HG03558 (cell line): ENCODE measurements at regions not wholly inside any gene's neighbourhood (a gene's known extent, or its start where the extent isn't known, plus 50 kb on each side); places are given as distances from the start of the nearest gene placed in this dataset.
A peak's percentile ranks its signal among the peaks of the same experiment; 100 is the strongest.

Source experiments
- ATAC-seq: cut with Tn5 transposase; IDR thresholded peaks from one replicate; pipeline ENCODE4 v1.9.1; 2021; ENCODE audit warnings: moderate number of reproducible peaks; ENCODE audit not compliant: unreplicated experiment; ENCODE audit errors: extremely low read depth

- no peak for ATAC-seq
These were observed 117.9 kb upstream of the OSR1 start for GRCh38 chr2:19476327-19476726.

- ATAC-seq: peak; percentile 94
These were observed 115.7 kb upstream of the OSR1 start for GRCh38 chr2:19474128-19474527.

GRCh38 chr2:19473350-19473749 is 114.9 kb upstream of the OSR1 start:
- ATAC-seq: no peak

- ATAC-seq: no peak
These were observed 114.1 kb upstream of the OSR1 start for GRCh38 chr2:19472391-19472978.

- ATAC-seq: no peak
These were observed 113.1 kb upstream of the OSR1 start for GRCh38 chr2:19471491-19471890.

DNA sequence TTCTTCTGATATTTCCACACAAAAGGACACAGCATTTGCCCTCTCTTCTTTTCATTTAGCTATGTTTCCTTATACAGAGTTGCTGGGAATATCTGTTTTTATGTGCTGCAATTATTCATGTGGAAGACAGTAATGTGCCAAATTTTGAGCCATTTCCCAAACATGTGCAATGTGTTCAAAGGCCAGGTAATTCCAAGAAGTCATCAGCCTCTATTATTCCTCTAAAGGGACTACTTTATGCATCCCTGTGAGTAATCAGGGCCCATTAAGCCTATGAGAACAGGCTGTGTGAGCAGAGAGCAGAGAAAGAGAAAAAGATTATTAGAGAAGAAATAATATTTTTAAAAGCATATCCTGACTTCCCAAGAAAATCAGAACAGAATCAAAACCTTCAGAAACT is 107.6 kb upstream of the OSR1 start:
- ATAC-seq: no peak

DNA sequence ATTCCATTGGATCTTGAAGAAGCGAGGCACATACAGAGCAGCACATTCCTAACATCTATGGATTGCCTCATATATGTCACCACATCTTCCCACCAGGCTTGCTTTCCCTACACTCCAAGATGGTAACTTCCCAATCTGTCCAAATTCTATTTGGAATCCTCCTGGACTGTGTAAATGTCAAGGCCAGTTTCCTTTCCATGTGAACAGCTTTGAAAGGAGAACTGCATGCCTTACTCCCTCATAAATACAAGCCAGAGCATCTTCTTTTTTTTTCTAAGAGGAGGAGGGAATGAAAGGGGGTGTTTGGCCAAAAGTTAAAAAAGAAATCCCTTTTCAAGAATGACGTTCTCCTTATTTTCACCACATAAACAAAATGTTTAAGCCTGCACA is 103.8 kb upstream of the OSR1 start:
- ATAC-seq: no peak

- ATAC-seq: no peak
These were observed 103.3 kb upstream of the OSR1 start for GRCh38 chr2:19461504-19462255.

GRCh38 chr2:19460761-19461160 is 102.3 kb upstream of the OSR1 start:
- ATAC-seq: no peak

- ATAC-seq: no peak
These were observed 100.1 kb upstream of the OSR1 start for GRCh38 chr2:19458427-19459003.

GRCh38 chr2:19457809-19458208 is 99.4 kb upstream of the OSR1 start:
- no peak for ATAC-seq

GRCh38 chr2:19456705-19457309 is 98.4 kb upstream of the OSR1 start:
- ATAC-seq: no peak

- ATAC-seq: no peak
These were observed 95.7 kb upstream of the OSR1 start for GRCh38 chr2:19454125-19454524.

DNA sequence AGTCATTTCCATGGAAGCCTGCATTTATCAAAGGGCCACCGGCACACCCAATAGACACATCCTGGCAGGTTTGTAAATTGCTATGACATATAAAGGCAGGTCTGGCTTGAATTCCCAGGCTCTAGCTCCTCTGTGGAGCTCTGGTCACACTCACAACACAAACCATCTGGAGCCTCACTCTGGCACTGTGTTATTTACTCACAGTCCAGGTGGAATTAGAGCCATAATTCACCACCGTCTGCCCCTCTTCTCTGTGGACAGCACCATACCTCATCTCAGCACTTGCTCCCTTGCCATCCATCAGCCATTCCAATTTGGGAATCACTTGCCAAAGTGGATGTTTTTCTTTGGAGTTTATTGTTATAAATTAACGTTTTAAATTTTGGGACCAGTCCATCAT is 84.3 kb upstream of the OSR1 start:
- no peak for ATAC-seq

GRCh38 chr2:19439081-19439480 is 80.7 kb upstream of the OSR1 start:
- ATAC-seq: no peak

GRCh38 chr2:19435815-19436214 is 77.4 kb upstream of the OSR1 start:
- no peak for ATAC-seq

- ATAC-seq: no peak
These were observed 76.0 kb upstream of the OSR1 start for GRCh38 chr2:19434413-19434812.

DNA sequence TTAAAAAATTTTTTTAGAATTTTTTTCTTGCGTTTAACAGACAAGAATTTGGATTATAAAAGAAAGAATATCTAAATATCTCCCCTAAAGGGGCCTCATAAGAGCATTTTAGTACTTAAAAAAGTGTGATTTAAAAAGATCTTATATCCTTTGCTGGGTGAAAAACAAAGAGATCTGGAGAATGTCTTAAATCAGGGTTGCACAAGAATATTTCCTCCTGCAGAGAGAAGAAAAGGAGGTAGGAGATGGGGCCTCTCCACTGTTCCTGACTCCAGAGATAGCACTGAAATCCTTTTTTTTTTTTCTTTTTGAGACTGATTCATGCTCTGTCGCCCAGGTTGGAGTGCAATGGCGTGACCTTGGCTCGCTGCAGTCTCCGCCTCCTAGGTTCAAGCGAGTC is 68.5 kb upstream of the OSR1 start:
- ATAC-seq: no peak

- no peak for ATAC-seq
These were observed 67.7 kb upstream of the OSR1 start for GRCh38 chr2:19426144-19426543.

DNA sequence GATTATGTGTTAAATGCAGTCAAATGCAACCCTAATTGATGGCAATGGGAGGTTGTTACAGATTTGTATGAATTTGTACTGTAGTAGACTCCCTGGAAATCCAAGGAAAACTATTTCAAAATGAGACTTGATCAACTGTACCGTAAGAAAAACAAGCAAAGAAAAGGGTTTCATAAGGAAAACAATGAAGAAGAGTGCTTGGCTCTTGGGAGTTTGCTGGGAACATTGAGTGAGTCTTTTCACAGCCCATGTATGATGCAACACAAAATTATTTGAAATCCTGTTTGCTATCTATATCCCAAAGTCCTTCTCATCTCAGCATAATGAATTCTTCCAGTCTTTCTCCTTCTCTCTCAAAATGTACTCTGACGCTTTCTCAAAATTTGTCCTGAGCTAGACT is 67.0 kb upstream of the OSR1 start:
- no peak for ATAC-seq

DNA sequence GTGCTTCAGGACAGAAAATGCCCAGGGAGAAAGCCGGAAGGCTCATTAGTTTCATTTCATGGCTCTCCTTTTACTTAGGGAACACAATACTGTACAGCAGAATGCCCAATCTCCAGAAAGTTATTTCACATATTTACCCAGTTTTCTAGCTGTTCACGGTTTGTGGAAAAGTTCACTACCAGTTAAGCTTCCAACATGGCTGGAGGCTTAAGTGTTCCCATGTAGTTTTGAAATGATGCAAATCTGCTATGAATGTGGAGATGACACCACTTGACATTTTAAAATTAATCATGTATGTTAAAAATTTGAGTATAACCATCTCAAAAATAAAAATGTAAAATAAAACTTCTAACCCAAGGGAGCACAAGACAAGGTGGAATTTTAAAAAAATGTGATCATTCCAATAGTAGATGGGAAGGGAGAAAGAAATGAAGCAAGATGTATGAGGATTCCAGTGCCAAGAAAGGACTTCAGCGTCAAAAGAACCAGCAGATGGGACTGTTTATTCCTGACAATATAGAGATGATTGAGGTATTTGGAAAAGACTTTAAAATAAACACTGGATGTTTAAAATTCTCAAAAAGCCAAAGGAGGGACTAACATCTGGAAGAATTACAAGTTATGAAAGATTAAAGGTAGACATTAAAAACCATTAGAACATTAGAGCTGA is 60.9 kb upstream of the OSR1 start:
- no peak for ATAC-seq
